ENCODE measurements at regions not wholly inside any gene's neighbourhood (a gene's known extent, or its start where the extent isn't known, plus 50 kb on each side); places are given as distances from the start of the nearest gene placed in this dataset.

DNA sequence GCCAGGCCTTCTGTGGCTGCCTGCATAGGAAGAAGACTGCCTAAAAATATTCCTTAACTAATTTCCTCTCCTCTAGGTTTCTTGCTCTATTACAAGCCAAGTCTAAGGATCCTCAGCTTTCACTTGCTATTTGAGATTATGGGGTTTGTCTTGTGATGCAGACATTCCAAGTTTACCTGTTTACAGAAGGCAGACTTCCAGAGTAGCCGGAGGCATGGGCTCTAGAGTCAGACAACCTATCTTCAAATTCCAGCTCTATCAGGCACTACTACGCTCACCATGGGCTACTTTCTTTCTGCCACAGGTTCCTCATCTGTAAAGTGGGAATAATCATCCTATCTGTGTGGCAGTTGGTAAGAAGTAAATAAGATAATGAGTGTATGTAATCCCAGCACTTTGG is 95.6 kb upstream of the BCL6 start:
- Histone ChIP-seq H3K9me3 (ENCODE audit: control insufficient read depth, low read length) (no peaks in the 10 kb centered on the region), H3K36me3 (ENCODE audit: control insufficient read depth, insufficient read depth, low read length, severe bottlenecking) (no peaks in the 10 kb centered on the region), H3K4me3 (ENCODE audit: low read length) (no peak overlapping the region), H3K4me1 (ENCODE audit: control insufficient read depth, insufficient read depth, low read length) (peaks cover 10% of the 10 kb centered on the region), H3K9ac (ENCODE audit: low read length) (no peak overlapping the region), H3K27me3 (replicated peaks; ENCODE audit: control insufficient read depth, insufficient read depth, low read length) (no peaks in the 10 kb centered on the region)
- DNase-seq (ENCODE audit: low read depth): no peak

DNA sequence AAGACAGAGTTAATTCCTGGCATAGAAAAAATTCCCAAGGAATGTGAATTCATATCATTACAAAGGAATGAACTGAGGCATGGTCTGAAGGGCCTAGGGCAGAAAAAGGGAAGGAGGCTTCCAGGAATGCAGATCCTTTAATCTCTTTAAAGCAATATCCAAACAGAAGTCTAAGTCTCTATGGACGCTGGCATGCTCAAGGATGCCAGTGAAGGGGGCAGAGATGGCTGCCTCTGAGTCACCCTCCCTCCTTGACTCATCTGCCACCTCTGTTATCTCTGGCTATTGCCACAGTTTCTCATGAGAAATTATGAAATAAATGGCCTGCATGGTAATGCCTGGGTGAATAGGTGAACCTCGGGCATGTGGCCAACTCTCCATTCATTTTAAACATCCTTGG is 96.3 kb upstream of the BCL6 start:
- Histone ChIP-seq H3K27me3 (replicated peaks; ENCODE audit: control insufficient read depth, insufficient read depth, low read length) (no peaks in the 10 kb centered on the region), H3K9ac (ENCODE audit: low read length) (no peak overlapping the region), H3K4me3 (ENCODE audit: low read length) (no peak overlapping the region), H3K4me1 (ENCODE audit: control insufficient read depth, insufficient read depth, low read length) (peaks cover 9% of the 10 kb centered on the region), H3K36me3 (ENCODE audit: control insufficient read depth, insufficient read depth, low read length, severe bottlenecking) (no peaks in the 10 kb centered on the region), H3K9me3 (ENCODE audit: control insufficient read depth, low read length) (no peaks in the 10 kb centered on the region)
- peak; percentile 62 for DNase-seq (ENCODE audit: low read depth)

DNA sequence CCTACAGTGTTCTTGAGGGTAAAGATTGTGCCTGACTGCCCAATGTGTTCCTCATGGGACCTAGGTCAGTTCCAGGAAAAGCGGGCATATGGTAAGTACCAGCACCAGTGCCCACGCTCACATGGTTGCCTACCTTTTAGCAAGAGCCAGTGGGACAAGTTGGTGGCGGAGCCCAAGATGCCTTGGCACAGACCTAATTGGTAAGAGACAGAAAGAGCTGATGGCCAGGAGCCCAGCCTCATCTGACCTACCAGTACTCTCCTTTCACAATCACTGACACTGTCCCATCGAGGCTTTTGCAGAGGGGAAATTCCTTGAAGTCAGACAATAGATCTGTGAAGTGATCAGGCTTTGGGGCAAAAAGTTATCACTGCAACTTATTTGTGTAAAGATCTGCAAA is 98.4 kb upstream of the BCL6 start:
- no peak overlapping the region for H3K4me3 ChIP-seq (ENCODE audit: low read length)
- H3K36me3 ChIP-seq (ENCODE audit: control insufficient read depth, insufficient read depth, low read length, severe bottlenecking): no peaks in the 10 kb centered on the region
- no peak for DNase-seq (ENCODE audit: low read depth)
- H3K4me1 ChIP-seq (ENCODE audit: control insufficient read depth, insufficient read depth, low read length): peaks cover 4% of the 10 kb centered on the region
- no peaks in the 10 kb centered on the region for H3K9me3 ChIP-seq (ENCODE audit: control insufficient read depth, low read length)
- no peaks in the 10 kb centered on the region for H3K27me3 ChIP-seq (replicated peaks; ENCODE audit: control insufficient read depth, insufficient read depth, low read length)
- no peak overlapping the region for H3K9ac ChIP-seq (ENCODE audit: low read length)

DNA sequence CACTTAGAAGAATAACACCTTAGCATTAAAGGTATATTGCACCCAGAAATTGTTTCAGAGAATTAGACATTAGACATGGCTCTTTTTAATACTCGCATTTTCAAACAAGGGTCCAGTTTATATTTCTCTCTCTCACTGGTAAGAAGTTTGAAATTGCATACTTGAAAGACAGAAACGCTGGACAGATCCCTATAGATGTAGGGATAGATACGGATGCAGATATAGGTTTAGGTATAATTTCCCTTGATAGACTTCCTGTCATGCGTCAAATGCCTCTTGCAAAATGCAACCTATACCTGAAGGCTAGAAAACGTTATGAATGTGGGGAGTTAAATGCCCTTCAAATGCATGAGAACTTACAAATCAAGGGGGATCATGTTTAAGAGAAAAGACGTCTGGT is 99.4 kb upstream of the BCL6 start:
- Histone ChIP-seq H3K9ac (ENCODE audit: low read length) (no peak overlapping the region), H3K9me3 (ENCODE audit: control insufficient read depth, low read length) (no peaks in the 10 kb centered on the region), H3K36me3 (ENCODE audit: control insufficient read depth, insufficient read depth, low read length, severe bottlenecking) (no peaks in the 10 kb centered on the region), H3K27me3 (replicated peaks; ENCODE audit: control insufficient read depth, insufficient read depth, low read length) (no peaks in the 10 kb centered on the region), H3K4me1 (ENCODE audit: control insufficient read depth, insufficient read depth, low read length) (peaks cover 4% of the 10 kb centered on the region), H3K4me3 (ENCODE audit: low read length) (no peak overlapping the region)
- no peak for DNase-seq (ENCODE audit: low read depth)

DNA sequence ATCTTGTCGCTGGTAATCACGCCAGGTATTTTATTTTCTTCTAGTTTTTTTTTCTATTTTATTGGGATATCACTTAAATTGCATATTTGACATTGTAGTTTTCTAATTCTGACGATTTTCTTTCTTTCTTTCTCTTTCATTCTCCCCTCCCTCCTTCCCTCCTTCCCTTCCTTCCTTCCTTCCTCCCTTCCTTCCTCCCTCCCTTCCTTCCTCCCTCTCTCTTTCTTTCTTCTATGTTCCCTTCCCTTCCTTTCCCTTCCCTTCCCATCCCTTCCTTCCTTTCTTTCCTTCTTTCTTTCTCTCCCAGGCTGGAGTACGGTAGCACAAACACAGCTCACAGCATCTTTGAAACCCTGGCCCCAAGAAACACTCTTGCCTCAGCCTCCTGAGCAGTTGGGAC is 100.6 kb upstream of the BCL6 start:
- Histone ChIP-seq H3K9me3 (ENCODE audit: control insufficient read depth, low read length) (no peaks in the 10 kb centered on the region), H3K27me3 (replicated peaks; ENCODE audit: control insufficient read depth, insufficient read depth, low read length) (no peaks in the 10 kb centered on the region), H3K36me3 (ENCODE audit: control insufficient read depth, insufficient read depth, low read length, severe bottlenecking) (no peaks in the 10 kb centered on the region), H3K4me1 (ENCODE audit: control insufficient read depth, insufficient read depth, low read length) (peaks cover 15% of the 10 kb centered on the region), H3K9ac (ENCODE audit: low read length) (no peak overlapping the region), H3K4me3 (ENCODE audit: low read length) (no peak overlapping the region)
- DNase-seq (ENCODE audit: low read depth): no peak

DNA sequence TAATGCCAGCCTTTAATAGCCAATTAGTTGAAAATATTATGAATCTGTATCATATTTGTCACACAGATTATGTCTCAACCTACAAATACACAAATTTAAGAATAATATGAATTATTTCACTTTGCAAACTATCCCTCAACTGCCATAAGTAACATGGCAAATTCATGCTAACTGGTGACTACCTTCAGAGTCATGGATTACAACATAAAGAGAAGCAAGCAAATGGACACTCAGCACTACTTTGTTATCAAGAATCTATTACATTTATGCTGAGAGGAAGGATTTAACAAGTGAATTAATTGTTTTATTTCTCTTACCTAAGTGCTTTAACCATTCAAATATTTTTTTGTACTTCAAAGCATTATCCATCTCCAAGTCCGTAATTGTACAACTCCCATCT is 103.1 kb upstream of the BCL6 start:
- H3K36me3 ChIP-seq (ENCODE audit: control insufficient read depth, insufficient read depth, low read length, severe bottlenecking): no peaks in the 10 kb centered on the region
- peaks cover 3% of the 10 kb centered on the region for H3K9me3 ChIP-seq (ENCODE audit: control insufficient read depth, low read length)
- peaks cover 22% of the 10 kb centered on the region for H3K4me1 ChIP-seq (ENCODE audit: control insufficient read depth, insufficient read depth, low read length)
- no peaks in the 10 kb centered on the region for H3K27me3 ChIP-seq (replicated peaks; ENCODE audit: control insufficient read depth, insufficient read depth, low read length)
- H3K4me3 ChIP-seq (ENCODE audit: low read length): no peak overlapping the region
- no peak for DNase-seq (ENCODE audit: low read depth)
- H3K9ac ChIP-seq (ENCODE audit: low read length): no peak overlapping the region

DNA sequence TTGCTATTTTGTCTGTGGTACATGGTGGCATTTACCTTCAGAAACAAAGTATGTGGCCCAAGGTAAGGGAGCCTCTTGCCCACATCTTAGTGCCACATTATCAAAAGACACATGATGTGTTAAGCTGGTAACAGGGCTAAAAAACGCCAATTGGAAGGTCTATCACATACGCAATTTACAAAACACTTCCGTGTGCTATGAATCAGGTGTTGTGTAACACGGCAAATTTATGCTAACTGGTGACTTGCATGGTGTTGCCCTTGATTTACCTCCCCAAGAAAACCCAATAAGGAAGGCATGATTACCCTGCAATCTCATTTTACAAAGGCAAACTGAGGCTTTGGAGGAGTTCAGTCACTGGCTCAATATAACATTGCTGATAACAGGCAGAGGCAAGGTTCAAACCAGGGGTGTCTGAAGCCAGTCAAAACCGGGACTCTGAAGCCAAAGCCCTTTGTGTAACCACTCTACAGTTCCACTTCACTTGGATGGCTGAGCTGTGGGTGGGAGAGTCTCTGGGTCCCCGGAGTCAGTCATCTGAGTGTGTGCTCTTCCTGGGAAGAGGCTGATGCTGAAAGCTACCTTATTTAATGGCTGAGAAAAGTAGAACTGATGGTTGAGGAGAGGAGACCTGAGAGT is 103.9 kb upstream of the BCL6 start:
- H3K36me3 ChIP-seq (ENCODE audit: control insufficient read depth, insufficient read depth, low read length, severe bottlenecking): no peaks in the 10 kb centered on the region
- no peak overlapping the region for H3K9ac ChIP-seq (ENCODE audit: low read length)
- H3K9me3 ChIP-seq (ENCODE audit: control insufficient read depth, low read length): peaks cover 3% of the 10 kb centered on the region
- H3K4me1 ChIP-seq (ENCODE audit: control insufficient read depth, insufficient read depth, low read length): peaks cover 19% of the 10 kb centered on the region
- no peak overlapping the region for H3K4me3 ChIP-seq (ENCODE audit: low read length)
- DNase-seq (ENCODE audit: low read depth): no peak
- H3K27me3 ChIP-seq (replicated peaks; ENCODE audit: control insufficient read depth, insufficient read depth, low read length): no peaks in the 10 kb centered on the region

DNA sequence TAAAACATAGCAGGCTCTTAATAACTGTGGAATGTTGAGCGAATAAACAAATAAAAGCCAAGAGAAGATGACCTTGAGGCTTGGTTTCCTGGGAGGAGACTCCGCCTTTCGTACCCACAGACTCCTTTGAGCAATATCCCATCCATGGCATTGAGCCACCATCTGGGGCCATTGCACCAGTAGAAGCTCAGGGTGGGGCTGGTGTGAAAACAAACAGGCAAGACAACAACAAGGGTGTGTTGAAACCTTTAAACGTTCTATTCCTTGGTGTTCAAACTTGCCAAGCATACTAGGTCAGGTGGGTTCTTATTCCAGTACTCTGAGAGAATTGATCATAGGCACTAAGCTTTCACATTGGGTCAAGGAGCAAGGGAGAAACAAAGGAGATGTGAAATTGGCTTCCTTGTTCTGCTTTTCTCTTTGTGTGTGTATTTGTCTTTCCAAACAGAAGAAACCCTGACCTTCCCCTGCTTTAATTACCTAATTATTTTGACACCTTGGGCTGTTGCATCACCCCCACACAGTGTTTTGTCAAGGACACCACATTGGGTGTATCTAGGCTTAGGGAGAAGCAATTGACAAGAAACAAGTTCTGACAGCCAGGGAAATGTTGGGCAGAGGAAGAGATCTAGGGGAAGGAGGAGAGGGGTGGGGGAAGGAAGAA is 105.1 kb upstream of the BCL6 start:
- Histone ChIP-seq H3K27me3 (replicated peaks; ENCODE audit: control insufficient read depth, insufficient read depth, low read length) (no peaks in the 10 kb centered on the region), H3K4me1 (ENCODE audit: control insufficient read depth, insufficient read depth, low read length) (peaks cover 25% of the 10 kb centered on the region), H3K9ac (ENCODE audit: low read length) (peak overlapping the region; percentile 27), H3K9me3 (ENCODE audit: control insufficient read depth, low read length) (peaks cover 3% of the 10 kb centered on the region), H3K4me3 (ENCODE audit: low read length) (no peak overlapping the region), H3K36me3 (ENCODE audit: control insufficient read depth, insufficient read depth, low read length, severe bottlenecking) (no peaks in the 10 kb centered on the region)
- DNase-seq (ENCODE audit: low read depth): no peak

DNA sequence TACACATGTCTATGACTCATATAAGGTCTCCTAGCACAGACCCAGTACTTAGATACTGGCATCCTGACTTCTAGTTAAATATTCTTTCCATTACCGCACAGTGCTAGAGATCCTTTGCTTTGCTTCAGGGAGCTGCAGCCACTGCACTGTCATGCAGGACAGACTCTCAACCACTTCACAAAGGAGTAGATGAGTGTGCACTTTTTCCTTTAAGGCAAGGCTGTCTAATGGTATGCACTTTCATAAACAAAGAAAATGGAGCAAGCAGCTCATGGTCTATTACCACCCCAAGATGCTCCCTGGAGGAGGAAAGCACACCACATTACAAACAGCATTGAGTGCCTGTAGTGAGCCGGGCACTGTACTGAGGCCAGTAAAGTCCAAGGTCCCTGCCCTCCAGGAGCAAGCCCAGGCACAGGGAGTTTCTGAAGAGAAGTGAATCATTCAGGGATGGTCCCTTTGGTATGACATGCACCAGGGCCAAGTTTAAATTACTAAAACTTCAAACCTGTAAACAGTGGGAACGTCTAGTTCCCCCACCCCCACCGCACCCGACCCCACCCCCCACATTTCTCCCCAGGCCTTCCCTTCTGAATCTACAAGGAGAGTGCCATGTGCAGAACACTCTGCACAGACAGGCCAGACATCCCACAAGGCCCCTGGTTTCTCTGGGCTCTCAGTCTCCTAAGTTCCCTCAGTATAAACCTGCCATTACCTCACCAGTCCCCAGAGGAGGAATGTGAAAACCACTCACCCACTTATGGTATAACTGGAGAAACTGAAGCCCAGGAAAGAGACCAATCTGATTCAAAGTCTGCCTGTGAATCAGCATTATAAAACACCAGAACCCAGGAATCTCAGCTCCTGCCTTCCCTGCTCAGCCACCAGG is 107.8 kb upstream of the BCL6 start:
- Histone ChIP-seq H3K27me3 (replicated peaks; ENCODE audit: control insufficient read depth, insufficient read depth, low read length) (no peaks in the 10 kb centered on the region), H3K9ac (ENCODE audit: low read length) (no peak overlapping the region), H3K4me3 (ENCODE audit: low read length) (no peak overlapping the region), H3K9me3 (ENCODE audit: control insufficient read depth, low read length) (peaks cover 3% of the 10 kb centered on the region), H3K4me1 (ENCODE audit: control insufficient read depth, insufficient read depth, low read length) (peaks cover 49% of the 10 kb centered on the region), H3K36me3 (ENCODE audit: control insufficient read depth, insufficient read depth, low read length, severe bottlenecking) (no peaks in the 10 kb centered on the region)
- DNase-seq (ENCODE audit: low read depth): no peak

DNA sequence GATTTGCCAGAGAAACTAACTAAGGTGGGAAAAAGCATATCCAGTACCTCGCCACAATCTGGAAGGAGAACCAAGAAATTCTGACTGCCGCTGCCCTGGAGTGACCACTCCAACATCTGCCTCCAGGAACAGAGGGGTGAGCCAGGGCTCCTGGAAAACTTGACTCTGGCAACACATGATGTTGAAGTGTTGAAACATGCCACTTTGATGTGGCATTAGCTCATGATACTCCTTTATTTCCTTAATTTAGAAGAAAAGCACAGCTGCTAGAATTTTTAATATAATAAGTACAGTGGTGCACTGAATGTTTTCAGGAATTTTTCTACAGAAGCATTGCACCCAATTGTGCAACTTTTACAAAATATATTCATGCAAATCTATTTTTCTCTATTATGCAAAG is 109.9 kb upstream of the BCL6 start:
- Histone ChIP-seq H3K27me3 (replicated peaks; ENCODE audit: control insufficient read depth, insufficient read depth, low read length) (no peaks in the 10 kb centered on the region), H3K4me1 (ENCODE audit: control insufficient read depth, insufficient read depth, low read length) (peaks cover 53% of the 10 kb centered on the region), H3K4me3 (ENCODE audit: low read length) (no peak overlapping the region), H3K9me3 (ENCODE audit: control insufficient read depth, low read length) (peaks cover 3% of the 10 kb centered on the region), H3K9ac (ENCODE audit: low read length) (no peak overlapping the region), H3K36me3 (ENCODE audit: control insufficient read depth, insufficient read depth, low read length, severe bottlenecking) (no peaks in the 10 kb centered on the region)
- DNase-seq (ENCODE audit: low read depth): no peak

DNA sequence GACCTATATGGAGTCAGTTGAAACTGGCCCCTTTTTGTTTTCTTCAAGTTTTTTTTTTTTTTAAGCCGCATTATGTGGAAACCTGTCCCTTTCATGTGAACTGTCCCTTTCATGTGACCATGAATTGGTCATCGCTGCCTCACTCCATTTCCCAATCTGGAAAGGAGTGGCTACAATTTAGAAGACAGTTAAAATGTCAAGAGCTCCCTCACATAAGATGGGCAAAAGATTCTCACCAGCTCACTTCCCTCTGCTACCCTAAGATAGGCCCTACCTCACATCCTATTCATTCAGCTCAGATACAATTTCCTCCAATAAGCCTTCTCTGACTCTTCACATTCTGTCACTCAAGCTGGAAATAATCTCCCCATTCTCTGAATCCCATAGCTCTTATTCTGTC is 111.3 kb upstream of the BCL6 start:
- Histone ChIP-seq H3K27me3 (replicated peaks; ENCODE audit: control insufficient read depth, insufficient read depth, low read length) (no peaks in the 10 kb centered on the region), H3K9me3 (ENCODE audit: control insufficient read depth, low read length) (peaks cover 3% of the 10 kb centered on the region), H3K36me3 (ENCODE audit: control insufficient read depth, insufficient read depth, low read length, severe bottlenecking) (no peaks in the 10 kb centered on the region), H3K4me1 (ENCODE audit: control insufficient read depth, insufficient read depth, low read length) (peaks cover 39% of the 10 kb centered on the region), H3K4me3 (ENCODE audit: low read length) (no peak overlapping the region), H3K9ac (ENCODE audit: low read length) (no peak overlapping the region)
- DNase-seq (ENCODE audit: low read depth): no peak
